Keratinocyte (primary cell): ENCODE measurements at regions not wholly inside any gene's neighbourhood (a gene's known extent, or its start where the extent isn't known, plus 50 kb on each side); places are given as distances from the start of the nearest gene placed in this dataset.

Experiments
- DNase-seq: peaks from one replicate; pipeline ENCODE4 v3.0.0-alpha.2; 2011; ENCODE audit warnings: low read depth, missing footprints, low spot score
- FAIRE-seq: peaks from 2 replicates; lab custom pipeline; 2011; peaks lifted over from hg19 to GRCh38; lab: Jason Lieb, UNC
- H2AFZ ChIP-seq: 2 replicates; pipeline ENCODE4 v1.6.0; 2012; ENCODE audit warnings: low read length, control low read depth, inconsistent platforms; ENCODE audit not compliant: control insufficient read depth
- H3K27ac ChIP-seq: 2 replicates; pipeline ENCODE4 v1.5.1; 2011; ENCODE audit warnings: low read length; ENCODE audit not compliant: control insufficient read depth, insufficient read depth
- H3K27me3 ChIP-seq: 3 replicates; pipeline ENCODE4 v1.6.0; 2011; ENCODE audit warnings: low read length; ENCODE audit not compliant: control insufficient read depth, insufficient read depth; ENCODE audit errors: extremely low read depth
- H3K36me3 ChIP-seq, 2 experiments: 2 replicates in 1 of 2; 3 replicates in 1 of 2; pipeline ENCODE4 v1.5.1; 2011; ENCODE audit warnings: low read length in 2 of 2, mild to moderate bottlenecking in 1 of 2; ENCODE audit not compliant: control insufficient read depth in 2 of 2, insufficient read depth in 2 of 2; ENCODE audit errors: extremely low read depth in 1 of 2
- H3K4me1 ChIP-seq: 3 replicates; pipeline ENCODE4 v1.5.1; 2011; ENCODE audit warnings: low read length; ENCODE audit not compliant: control insufficient read depth, insufficient read depth; ENCODE audit errors: extremely low read depth
- H3K4me2 ChIP-seq: 3 replicates; pipeline ENCODE4 v1.6.0; 2011; ENCODE audit warnings: low read depth, low read length; ENCODE audit not compliant: control insufficient read depth, insufficient read depth; ENCODE audit errors: extremely low read depth
- H3K4me3 ChIP-seq, 3 experiments: fragments of 200-600 bp in 1 of 3; sonication (generic) in 1 of 3; 2 replicates in 2 of 3; 3 replicates in 1 of 3; pipeline ENCODE4 v1.5.1; 2011 to 2016; ENCODE audit warnings: low read length in 3 of 3, mild to moderate bottlenecking in 3 of 3, control low read depth in 2 of 3, inconsistent platforms in 1 of 3, low read depth in 1 of 3, mixed read lengths in 1 of 3, mixed run types in 1 of 3, moderate library complexity in 1 of 3; ENCODE audit not compliant: control insufficient read depth in 2 of 3, insufficient read depth in 2 of 3; ENCODE audit errors: extremely low read depth in 1 of 3
- H3K79me2 ChIP-seq: 2 replicates; pipeline ENCODE4 v1.6.0; 2012; ENCODE audit warnings: low read length; ENCODE audit not compliant: control insufficient read depth, insufficient read depth
- H3K9ac ChIP-seq: 3 replicates; pipeline ENCODE4 v1.6.0; 2011; ENCODE audit warnings: low read length; ENCODE audit not compliant: control insufficient read depth, insufficient read depth; ENCODE audit errors: extremely low read depth
- H3K9me1 ChIP-seq: 3 replicates; pipeline ENCODE4 v1.6.0; 2011; ENCODE audit warnings: low read length; ENCODE audit not compliant: control insufficient read depth, insufficient read depth; ENCODE audit errors: extremely low read depth
- H3K9me3 ChIP-seq: 2 replicates; pipeline ENCODE4 v1.5.1; 2012; ENCODE audit warnings: low read depth, low read length; ENCODE audit not compliant: control insufficient read depth
- H4K20me1 ChIP-seq: 3 replicates; pipeline ENCODE4 v1.6.0; 2011; ENCODE audit warnings: low read length; ENCODE audit not compliant: control insufficient read depth, insufficient read depth; ENCODE audit errors: extremely low read depth
- EZH2 ChIP-seq: IDR thresholded peaks from one replicate; pipeline ENCODE4 v1.6.1; 2012; ENCODE audit warnings: inconsistent platforms, mild to moderate bottlenecking, low read length, moderate library complexity
- dilution Hi-C: fragments of 300-500 bp; cut with MboI; formaldehyde crosslinking; loops from one replicate; pipeline ENCODE4 v1.7.0; 2020; ENCODE audit warnings: low sequenced_read_pairs; ENCODE audit not compliant: extremely low pct_ligation_motif_present
- TF ChIP-seq, protein P1 (sequence below), 3 experiments: IDR thresholded peaks in 1 of 3; conservative IDR thresholded peaks in 1 of 3; optimal IDR thresholded peaks in 1 of 3; 2 replicates in 2 of 3; 3 replicates in 1 of 3; pipeline versions ENCODE3 to v1.5.1; 2011; ENCODE audit warnings: low read length in 3 of 3, mild to moderate bottlenecking in 3 of 3, moderate library complexity in 2 of 3, control low read depth in 1 of 3, inconsistent platforms in 1 of 3; ENCODE audit not compliant: insufficient read depth in 2 of 3; ENCODE audit errors: extremely low read depth in 1 of 3

DNA sequence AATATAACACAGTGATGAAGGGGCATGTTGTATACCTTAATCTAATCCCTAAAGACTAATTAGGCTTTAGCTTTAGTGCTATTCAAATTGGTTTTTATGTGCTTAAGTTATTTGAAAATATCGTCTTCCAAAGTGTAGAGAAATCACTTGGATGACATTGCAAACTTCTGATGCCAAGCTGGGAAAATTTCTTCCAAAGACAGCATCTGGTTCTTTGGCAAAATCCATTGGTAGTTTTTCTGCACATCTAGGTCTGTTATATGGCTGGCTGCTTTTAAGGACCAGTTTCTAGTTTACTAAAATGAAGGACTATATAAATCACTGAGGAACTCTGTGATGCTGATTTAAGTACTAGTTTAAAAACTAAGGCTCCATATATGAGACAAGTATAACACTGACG lies 2362.3 kb downstream of the PCDH9 start:
- H3K4me2 ChIP-seq: no peak overlapping the region
- no peak overlapping the region for H3K9ac ChIP-seq
- H3K27me3 ChIP-seq: no peaks in the 10 kb centered on the region
- no peaks in the 10 kb centered on the region for H3K9me3 ChIP-seq
- no peaks in the 10 kb centered on the region for H4K20me1 ChIP-seq
- H3K27ac ChIP-seq: no peak overlapping the region
- H3K4me1 ChIP-seq: no peaks in the 10 kb centered on the region
- H3K9me1 ChIP-seq: no peaks in the 10 kb centered on the region
- no peak overlapping the region for H3K4me3 ChIP-seq
- TF ChIP-seq, protein P1, sequence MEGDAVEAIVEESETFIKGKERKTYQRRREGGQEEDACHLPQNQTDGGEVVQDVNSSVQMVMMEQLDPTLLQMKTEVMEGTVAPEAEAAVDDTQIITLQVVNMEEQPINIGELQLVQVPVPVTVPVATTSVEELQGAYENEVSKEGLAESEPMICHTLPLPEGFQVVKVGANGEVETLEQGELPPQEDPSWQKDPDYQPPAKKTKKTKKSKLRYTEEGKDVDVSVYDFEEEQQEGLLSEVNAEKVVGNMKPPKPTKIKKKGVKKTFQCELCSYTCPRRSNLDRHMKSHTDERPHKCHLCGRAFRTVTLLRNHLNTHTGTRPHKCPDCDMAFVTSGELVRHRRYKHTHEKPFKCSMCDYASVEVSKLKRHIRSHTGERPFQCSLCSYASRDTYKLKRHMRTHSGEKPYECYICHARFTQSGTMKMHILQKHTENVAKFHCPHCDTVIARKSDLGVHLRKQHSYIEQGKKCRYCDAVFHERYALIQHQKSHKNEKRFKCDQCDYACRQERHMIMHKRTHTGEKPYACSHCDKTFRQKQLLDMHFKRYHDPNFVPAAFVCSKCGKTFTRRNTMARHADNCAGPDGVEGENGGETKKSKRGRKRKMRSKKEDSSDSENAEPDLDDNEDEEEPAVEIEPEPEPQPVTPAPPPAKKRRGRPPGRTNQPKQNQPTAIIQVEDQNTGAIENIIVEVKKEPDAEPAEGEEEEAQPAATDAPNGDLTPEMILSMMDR (optimal IDR thresholded peaks at IDR 0.05 in 1 of 3, IDR thresholded peaks at IDR 0.05 in 1 of 3, conservative IDR thresholded peaks at IDR 0.05 in 1 of 3; ENCODE audit: extremely low read depth in 1 of 3, insufficient read depth in 2 of 3, low read length in 3 of 3): no peak
- TF ChIP-seq EZH2: no peak
- DNase-seq (no peak), FAIRE-seq (no peak)
- H3K36me3 ChIP-seq: no peaks in the 10 kb centered on the region
- no peaks in the 10 kb centered on the region for H3K79me2 ChIP-seq
- H2AFZ ChIP-seq: no peak overlapping the region
- dilution Hi-C loops: no loop called here

DNA sequence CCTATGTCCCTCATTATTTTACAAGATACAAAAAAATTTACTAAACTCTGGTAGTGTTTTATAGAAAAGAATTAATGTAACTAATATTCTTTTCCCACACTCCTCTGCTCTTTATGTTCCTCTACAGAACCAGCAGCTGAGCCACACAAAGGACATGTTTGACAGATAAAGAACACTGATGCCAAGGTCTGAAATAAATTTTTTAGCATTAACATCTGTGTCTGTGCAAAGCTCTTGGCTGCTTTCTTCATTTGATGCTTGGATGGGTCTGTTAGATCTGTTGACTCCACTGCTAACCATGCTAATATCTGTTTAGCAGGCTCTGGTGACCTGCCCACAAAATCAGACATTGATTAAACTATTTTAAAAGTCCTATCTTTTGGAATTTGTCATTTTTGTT lies 2363.8 kb downstream of the PCDH9 start:
- H3K9me3 ChIP-seq: no peaks in the 10 kb centered on the region
- H3K4me1 ChIP-seq: no peaks in the 10 kb centered on the region
- FAIRE-seq: no peak
- H3K4me3 ChIP-seq: no peak overlapping the region
- H3K4me2 ChIP-seq: no peak overlapping the region
- no peak for DNase-seq
- H3K36me3 ChIP-seq: no peaks in the 10 kb centered on the region
- no peaks in the 10 kb centered on the region for H4K20me1 ChIP-seq
- no peaks in the 10 kb centered on the region for H3K79me2 ChIP-seq
- TF ChIP-seq EZH2: no peak
- TF ChIP-seq, protein P1 (optimal IDR thresholded peaks at IDR 0.05 in 1 of 3, IDR thresholded peaks at IDR 0.05 in 1 of 3, conservative IDR thresholded peaks at IDR 0.05 in 1 of 3; ENCODE audit: extremely low read depth in 1 of 3, insufficient read depth in 2 of 3, low read length in 3 of 3): no peak
- no peak overlapping the region for H3K9ac ChIP-seq
- no peak overlapping the region for H3K27ac ChIP-seq
- no peaks in the 10 kb centered on the region for H3K9me1 ChIP-seq
- no peak overlapping the region for H2AFZ ChIP-seq
- dilution Hi-C loops: no loop called here
- H3K27me3 ChIP-seq: no peaks in the 10 kb centered on the region
